ENCODE measurements at regions not wholly inside any gene's neighbourhood (a gene's known extent, or its start where the extent isn't known, plus 50 kb on each side); places are given as distances from the start of the nearest gene placed in this dataset.

GRCh38 chr9:1421436-1421835 lies 371.3 kb downstream of the DMRT2 start:
- Histone ChIP-seq H3K4me3 (ENCODE audit: low read depth in 2 of 2, low read length in 1 of 2) (no peak overlapping the region), H4K20me1 (ENCODE audit: insufficient read depth) (no peaks in the 10 kb centered on the region), H2AFZ (ENCODE audit: low read depth) (no peak overlapping the region), H3K9ac (no peak overlapping the region), H3K9me3 (no peaks in the 10 kb centered on the region), H3K4me2 (no peak overlapping the region), H3K4me1 (ENCODE audit: control insufficient read depth in 1 of 2, insufficient read depth in 2 of 2, low read depth in 1 of 2, low read length in 1 of 2) (no peaks in the 10 kb centered on the region), H3K27ac (ENCODE audit: low read depth in 2 of 2, low read length in 1 of 2) (no peak overlapping the region), H3K27me3 (ENCODE audit: insufficient read depth) (no peaks in the 10 kb centered on the region), H3K79me2 (ENCODE audit: insufficient read depth) (no peaks in the 10 kb centered on the region), H3K36me3 (replicated peaks in 1 of 2; ENCODE audit: control insufficient read depth in 1 of 2, insufficient read depth in 2 of 2, low read length in 1 of 2) (no peaks in the 10 kb centered on the region), H3F3A (replicated peaks; ENCODE audit: insufficient read depth) (no peaks in the 10 kb centered on the region), H3K9me2 (no peaks in the 10 kb centered on the region)
- CTCF ChIA-PET: no interaction called here
- WGBS (ENCODE audit: low lambda C conversion rate): 16% methylated on average over 4 of the region's 4 CpGs
- POLR2A ChIA-PET: no interaction called here
- TF ChIP-seq TAF1 (IDR thresholded peaks at IDR 0.05; ENCODE audit: borderline replicate concordance, low read depth, low read length): no peak
- no peak for DNase-seq

- H3K4me2 ChIP-seq: no peak overlapping the region
- H3K9me3 ChIP-seq: no peaks in the 10 kb centered on the region
- H3K27me3 ChIP-seq (ENCODE audit: insufficient read depth): no peaks in the 10 kb centered on the region
- no peaks in the 10 kb centered on the region for H3K79me2 ChIP-seq (ENCODE audit: insufficient read depth)
- no peaks in the 10 kb centered on the region for H3K4me1 ChIP-seq (ENCODE audit: control insufficient read depth in 1 of 2, insufficient read depth in 2 of 2, low read depth in 1 of 2, low read length in 1 of 2)
- ChIA-PET CTCF (no interaction called here), POLR2A (no interaction called here)
- no peak overlapping the region for H3K27ac ChIP-seq (ENCODE audit: low read depth in 2 of 2, low read length in 1 of 2)
- no peaks in the 10 kb centered on the region for H3F3A ChIP-seq (replicated peaks; ENCODE audit: insufficient read depth)
- H3K4me3 ChIP-seq (ENCODE audit: low read depth in 2 of 2, low read length in 1 of 2): no peak overlapping the region
- WGBS (ENCODE audit: low lambda C conversion rate): 56% methylated on average over 2 of the region's 2 CpGs
- no peak overlapping the region for H3K9ac ChIP-seq
- no peaks in the 10 kb centered on the region for H3K36me3 ChIP-seq (replicated peaks in 1 of 2; ENCODE audit: control insufficient read depth in 1 of 2, insufficient read depth in 2 of 2, low read length in 1 of 2)
- TF ChIP-seq RXRA (IDR thresholded peaks at IDR 0.05; ENCODE audit: borderline replicate concordance, low read depth): no peak
- no peak for TF ChIP-seq FOSL2 (IDR thresholded peaks at IDR 0.05; ENCODE audit: borderline replicate concordance, low read depth)
- TF ChIP-seq RCOR1 (IDR thresholded peaks at IDR 0.05; ENCODE audit: low read length): no peak
- no peak for TF ChIP-seq USF2 (IDR thresholded peaks at IDR 0.05; ENCODE audit: borderline replicate concordance, low read depth, low read length)
- no peak for TF ChIP-seq RAD21 (IDR thresholded peaks at IDR 0.05; ENCODE audit: low read length)
- TF ChIP-seq JUND (IDR thresholded peaks at IDR 0.05): no peak
- TF ChIP-seq POLR2AphosphoS5 (IDR thresholded peaks at IDR 0.05; ENCODE audit: low read depth, low read length): no peak
- TF ChIP-seq ZBTB33 (IDR thresholded peaks at IDR 0.05; ENCODE audit: borderline replicate concordance, low read depth): no peak
- TF ChIP-seq NRF1 (IDR thresholded peaks at IDR 0.05; ENCODE audit: low read depth, low read length): no peak
- TF ChIP-seq USF1 (IDR thresholded peaks at IDR 0.05; ENCODE audit: borderline replicate concordance, low read depth): no peak
- TF ChIP-seq ELF1 (IDR thresholded peaks at IDR 0.05): no peak
- no peak for DNase-seq
- no peaks in the 10 kb centered on the region for H3K9me2 ChIP-seq
- H4K20me1 ChIP-seq (ENCODE audit: insufficient read depth): no peaks in the 10 kb centered on the region
- H2AFZ ChIP-seq (ENCODE audit: low read depth): no peak overlapping the region
Observed at GRCh38 chr9:1427875-1428274, 377.7 kb downstream of the DMRT2 start.
